Body of pancreas (tissue), 4 donors: ENCODE measurements at regions not wholly inside any gene's neighbourhood (a gene's known extent, or its start where the extent isn't known, plus 50 kb on each side); places are given as distances from the start of the nearest gene placed in this dataset.

ENCODE experiments used
- POLR2A ChIP-seq, 3 donors: fragments of 450-650 bp; IDR thresholded peaks; one replicate each; pipeline ENCODE4 v1.6.1; 2016; ENCODE audit warnings: antibody characterized with exemption in 3 of 3, mild to moderate bottlenecking in 2 of 3
- TF ChIP-seq, protein P1 (sequence below), 7 experiments: fragments of 450-650 bp in 4 of 7; fragments of 200-600 bp in 3 of 7; sonication (generic) in 3 of 7; IDR thresholded peaks; one replicate each; pipeline ENCODE4 v1.5.1; 2016 to 2019; ENCODE audit warnings: antibody characterized with exemption in 7 of 7

DNA sequence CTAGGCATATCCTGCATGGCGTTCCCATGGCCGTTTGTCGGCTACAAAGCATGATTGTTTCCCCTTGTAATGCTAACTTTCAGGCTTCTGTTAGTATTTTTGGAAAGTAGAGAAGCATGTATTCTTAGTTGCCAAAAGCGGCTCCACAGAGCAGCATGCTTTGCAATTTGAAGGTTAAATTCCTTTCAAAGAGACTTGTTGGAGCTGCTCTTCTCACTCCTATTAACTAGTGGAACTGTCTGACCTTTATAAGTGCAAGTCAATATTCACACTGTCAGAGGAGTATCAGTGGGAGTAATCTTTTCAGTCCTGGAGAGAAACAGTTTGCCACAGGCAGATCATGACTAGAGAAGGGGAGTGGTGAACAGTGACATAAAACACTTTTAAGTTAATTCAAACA is 656.1 kb upstream of the NOVA1 start:
- TF ChIP-seq POLR2A (IDR thresholded peaks at IDR 0.05) = no peak
- TF ChIP-seq, protein P1, sequence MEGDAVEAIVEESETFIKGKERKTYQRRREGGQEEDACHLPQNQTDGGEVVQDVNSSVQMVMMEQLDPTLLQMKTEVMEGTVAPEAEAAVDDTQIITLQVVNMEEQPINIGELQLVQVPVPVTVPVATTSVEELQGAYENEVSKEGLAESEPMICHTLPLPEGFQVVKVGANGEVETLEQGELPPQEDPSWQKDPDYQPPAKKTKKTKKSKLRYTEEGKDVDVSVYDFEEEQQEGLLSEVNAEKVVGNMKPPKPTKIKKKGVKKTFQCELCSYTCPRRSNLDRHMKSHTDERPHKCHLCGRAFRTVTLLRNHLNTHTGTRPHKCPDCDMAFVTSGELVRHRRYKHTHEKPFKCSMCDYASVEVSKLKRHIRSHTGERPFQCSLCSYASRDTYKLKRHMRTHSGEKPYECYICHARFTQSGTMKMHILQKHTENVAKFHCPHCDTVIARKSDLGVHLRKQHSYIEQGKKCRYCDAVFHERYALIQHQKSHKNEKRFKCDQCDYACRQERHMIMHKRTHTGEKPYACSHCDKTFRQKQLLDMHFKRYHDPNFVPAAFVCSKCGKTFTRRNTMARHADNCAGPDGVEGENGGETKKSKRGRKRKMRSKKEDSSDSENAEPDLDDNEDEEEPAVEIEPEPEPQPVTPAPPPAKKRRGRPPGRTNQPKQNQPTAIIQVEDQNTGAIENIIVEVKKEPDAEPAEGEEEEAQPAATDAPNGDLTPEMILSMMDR (IDR thresholded peaks at IDR 0.05) = no peak
